Endometrium (tissue), 2 donors: ENCODE measurements at regions not wholly inside any gene's neighbourhood (a gene's known extent, or its start where the extent isn't known, plus 50 kb on each side); places are given as distances from the start of the nearest gene placed in this dataset.

Experiments
- FAIRE-seq: peaks from 2 replicates; lab custom pipeline; 2012; peaks lifted over from hg19 to GRCh38; lab: Jason Lieb, UNC
- donor health status: control.
- donor health status: control.

GRCh38 chr9:99437145-99437544 is 215.1 kb downstream of the SEC61B start:
- no peak for FAIRE-seq

- no peak for FAIRE-seq
These were observed 216.5 kb downstream of the SEC61B start for GRCh38 chr9:99438596-99438995.

- FAIRE-seq: no peak
These were observed 219.7 kb downstream of the SEC61B start for GRCh38 chr9:99441829-99442228.

- FAIRE-seq: no peak
These were observed 223.3 kb downstream of the SEC61B start for GRCh38 chr9:99445371-99445891.

GRCh38 chr9:99445920-99446319 is 223.8 kb downstream of the SEC61B start:
- FAIRE-seq: no peak

GRCh38 chr9:99447951-99448350 is 225.9 kb downstream of the SEC61B start:
- no peak for FAIRE-seq

- no peak for FAIRE-seq
These were observed 227.6 kb downstream of the SEC61B start for GRCh38 chr9:99449726-99450125.

GRCh38 chr9:99451112-99451606 is 229.1 kb downstream of the SEC61B start:
- FAIRE-seq: no peak

- no peak for FAIRE-seq
These were observed 235.3 kb downstream of the SEC61B start for GRCh38 chr9:99457406-99457805.

- FAIRE-seq: no peak
These were observed 235.9 kb downstream of the SEC61B start for GRCh38 chr9:99457981-99458380.

GRCh38 chr9:99459919-99460318 is 237.8 kb downstream of the SEC61B start:
- no peak for FAIRE-seq

GRCh38 chr9:99463131-99463530 is 241.0 kb downstream of the SEC61B start:
- FAIRE-seq: no peak

GRCh38 chr9:99464568-99464967 is 242.5 kb downstream of the SEC61B start:
- no peak for FAIRE-seq

- FAIRE-seq: no peak
These were observed 243.3 kb downstream of the SEC61B start for GRCh38 chr9:99465231-99465907.

- FAIRE-seq: no peak
These were observed 244.0 kb downstream of the SEC61B start for GRCh38 chr9:99466104-99466503.

GRCh38 chr9:99466781-99467180 is 244.7 kb downstream of the SEC61B start:
- FAIRE-seq: no peak

GRCh38 chr9:99471033-99471432 is 249.0 kb downstream of the SEC61B start:
- no peak for FAIRE-seq

GRCh38 chr9:99472240-99472915 is 250.3 kb downstream of the SEC61B start:
- no peak for FAIRE-seq

GRCh38 chr9:99472916-99473245 is 250.8 kb downstream of the SEC61B start:
- FAIRE-seq: no peak

GRCh38 chr9:99474186-99474585 is 252.1 kb downstream of the SEC61B start:
- FAIRE-seq: no peak

- FAIRE-seq: no peak
These were observed 253.5 kb downstream of the SEC61B start for GRCh38 chr9:99475401-99476065.

GRCh38 chr9:99478469-99479027 is 256.5 kb downstream of the SEC61B start:
- no peak for FAIRE-seq

GRCh38 chr9:99479929-99480328 is 257.8 kb downstream of the SEC61B start:
- FAIRE-seq: no peak
